ENCODE measurements at regions not wholly inside any gene's neighbourhood (a gene's known extent, or its start where the extent isn't known, plus 50 kb on each side); places are given as distances from the start of the nearest gene placed in this dataset.

DNA sequence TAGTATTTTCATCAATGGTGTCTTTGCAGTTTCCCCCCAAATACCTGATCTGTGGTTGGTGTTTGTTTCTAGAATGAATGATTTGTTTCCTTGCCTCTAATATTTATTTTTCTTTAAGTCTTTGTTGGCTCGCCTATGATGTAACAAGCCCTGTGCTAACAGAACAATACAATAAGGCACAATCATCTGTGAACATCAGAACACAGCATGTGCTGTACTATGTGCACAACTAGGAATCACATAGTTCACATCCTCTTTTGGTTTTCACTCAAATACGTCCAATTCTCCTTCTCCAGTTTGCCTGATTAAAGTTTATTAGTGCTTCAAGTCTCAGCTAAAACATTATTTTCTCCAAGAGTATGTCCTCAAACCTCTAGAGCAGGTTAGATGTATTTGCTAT is 613.1 kb downstream of the EPHA7 start:
- no peak for DNase-seq

DNA sequence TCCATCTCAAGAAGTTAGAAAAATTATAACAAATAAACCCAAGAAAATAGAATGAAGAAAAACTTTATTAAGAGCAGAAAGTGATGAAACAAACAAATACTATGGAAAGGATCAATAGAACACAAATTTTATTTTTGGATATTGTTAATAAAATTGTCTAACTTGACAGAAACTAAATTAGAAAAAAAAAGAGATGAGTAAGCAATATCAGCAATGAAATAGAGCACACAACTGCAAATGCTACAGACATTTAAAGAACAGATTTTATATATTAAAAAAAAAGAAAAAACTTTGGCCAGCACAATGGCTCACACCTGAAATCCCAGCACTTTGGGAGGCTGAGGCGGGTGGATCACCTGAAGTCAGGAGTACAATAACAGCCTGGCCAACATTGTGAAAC is 628.0 kb downstream of the EPHA7 start:
- no peak for DNase-seq

DNA sequence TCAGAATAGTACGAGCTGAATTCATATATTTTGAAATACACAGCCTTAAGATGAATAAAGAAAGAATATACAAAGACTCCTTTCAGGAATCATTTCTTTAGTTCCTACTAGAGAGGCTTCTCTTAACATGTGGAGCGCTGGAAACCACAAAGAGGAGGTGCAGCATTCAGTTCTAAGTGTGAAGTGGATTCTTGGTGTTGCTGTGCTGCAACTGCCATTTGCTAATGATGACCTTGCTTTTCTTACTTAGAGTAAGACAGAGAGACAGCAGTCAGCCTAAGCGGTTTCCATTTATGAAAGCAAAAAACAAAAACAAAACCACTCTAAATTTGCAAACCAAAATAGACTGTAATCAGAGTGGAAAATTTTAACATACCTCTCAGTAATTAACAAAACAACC is 629.0 kb downstream of the EPHA7 start:
- no peak for DNase-seq

DNA sequence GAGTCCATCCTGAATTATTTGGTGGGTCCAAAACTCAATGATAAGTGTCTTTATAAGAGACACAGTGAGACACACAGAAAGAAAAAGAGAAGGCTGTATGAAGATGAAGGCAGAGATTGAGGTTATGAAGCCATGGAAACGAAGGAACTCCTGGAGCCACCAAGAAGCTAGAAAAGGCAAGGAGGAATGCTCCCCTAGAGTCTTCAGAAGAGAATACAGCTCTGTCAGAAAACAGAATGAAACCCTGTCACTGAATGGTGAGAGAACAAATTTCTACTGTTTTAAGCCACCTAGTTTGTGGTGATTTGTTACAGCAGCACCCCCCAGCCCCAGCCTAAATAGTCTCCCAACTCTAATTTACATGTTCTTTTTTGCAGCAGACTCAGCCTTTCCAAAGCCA is 635.1 kb downstream of the EPHA7 start:
- no peak for DNase-seq

DNA sequence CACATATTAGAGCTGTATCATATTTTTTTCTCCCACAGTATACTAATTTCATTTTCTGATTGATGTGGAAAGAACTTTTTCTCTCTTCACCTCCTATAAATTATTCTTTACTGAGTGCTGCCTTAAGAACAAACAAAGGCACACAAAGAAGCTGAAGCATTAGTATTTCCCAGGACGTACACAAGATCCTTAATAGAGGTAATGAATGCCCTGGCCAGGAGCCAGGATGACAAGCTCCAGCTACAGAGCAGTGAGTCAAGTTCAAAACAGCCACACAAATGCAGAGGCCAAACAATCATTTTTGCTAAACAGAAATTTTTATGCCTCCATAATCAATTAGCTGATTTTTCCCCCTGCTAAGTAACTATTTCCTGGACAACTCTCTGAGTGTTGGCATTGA is 639.6 kb downstream of the EPHA7 start:
- no peak for DNase-seq

DNA sequence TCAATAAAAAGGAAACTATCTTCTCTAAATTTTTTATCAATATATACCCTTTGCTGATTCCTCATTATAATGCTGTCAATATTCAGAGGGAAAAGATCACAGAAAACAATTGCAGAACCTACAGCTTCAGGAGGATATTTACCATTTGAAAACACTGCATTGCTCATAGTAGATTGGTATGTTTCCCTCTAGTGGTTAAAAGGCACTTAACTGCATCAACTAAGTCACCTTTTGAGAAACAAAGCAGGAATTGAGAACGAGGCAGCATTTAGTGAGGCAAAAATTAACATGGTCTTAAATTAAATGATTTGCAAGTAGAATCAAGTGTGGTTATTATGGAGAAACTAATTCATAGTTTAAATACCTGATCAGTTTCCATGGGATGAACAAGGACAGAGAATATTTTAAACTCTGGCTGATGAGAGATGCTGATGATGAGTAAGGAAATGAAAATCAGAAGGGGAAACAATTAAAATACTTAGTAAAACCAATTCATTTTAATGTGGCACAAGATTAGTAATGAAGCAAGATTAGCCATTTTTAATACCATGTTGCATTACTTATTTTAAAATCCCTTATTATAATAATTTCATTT is 642.1 kb downstream of the EPHA7 start:
- no peak for DNase-seq

DNA sequence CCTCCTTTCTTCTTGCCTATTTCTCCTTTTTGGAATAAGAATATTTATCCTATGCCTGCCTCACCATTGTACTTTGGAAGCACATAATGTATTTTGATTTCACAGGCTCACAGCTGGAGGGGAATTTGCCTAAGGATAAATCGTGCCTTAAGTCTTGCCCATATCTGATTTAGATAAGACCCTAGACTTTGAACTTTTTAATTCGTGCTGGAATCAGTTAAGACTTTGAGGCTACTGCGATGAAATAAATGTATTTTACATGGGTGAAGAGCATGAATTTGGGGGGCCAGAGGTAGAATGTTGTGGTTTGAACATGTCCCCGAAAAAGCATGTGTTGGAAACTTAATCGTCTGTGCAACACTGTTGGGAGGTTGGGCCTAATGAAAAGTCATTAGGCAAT is 648.8 kb downstream of the EPHA7 start:
- DNase-seq = no peak

DNA sequence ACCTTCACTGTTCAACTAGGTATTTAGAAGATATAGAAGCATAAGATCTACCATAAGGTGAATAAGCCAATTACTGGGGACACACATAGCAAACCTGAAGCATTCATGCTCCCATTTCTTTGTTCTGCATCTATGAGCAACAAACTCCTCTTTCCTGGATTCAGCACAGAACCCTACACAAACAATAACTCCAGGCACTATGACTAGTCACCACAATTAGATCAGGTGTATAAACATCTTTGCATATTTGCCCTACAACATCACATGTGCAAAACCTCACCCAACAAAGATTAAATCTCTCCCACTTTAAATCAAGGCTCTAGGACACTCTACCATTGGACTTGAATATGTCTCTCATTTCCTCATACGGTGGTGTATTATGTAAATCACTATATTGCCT is 652.3 kb downstream of the EPHA7 start:
- no peak for DNase-seq

DNA sequence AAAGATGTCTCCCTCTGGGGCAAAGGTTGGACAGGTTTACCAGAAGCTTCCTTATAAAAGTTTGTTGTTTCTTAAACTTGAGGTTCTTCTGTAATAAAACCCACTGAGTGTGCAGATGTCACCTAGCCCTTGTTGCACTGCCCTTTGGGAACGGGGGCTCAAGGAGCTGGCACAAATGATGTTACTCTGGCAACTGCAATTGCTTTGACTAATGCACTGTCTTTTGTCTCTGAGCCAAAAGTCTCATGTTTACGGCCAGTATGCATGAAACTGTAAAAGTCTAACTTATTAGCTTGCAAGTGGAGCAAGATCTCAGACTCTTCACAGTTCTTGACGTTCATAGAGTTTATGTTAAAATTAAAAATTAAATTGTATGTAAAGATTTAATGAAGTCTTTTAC is 655.7 kb downstream of the EPHA7 start:
- no peak for DNase-seq

DNA sequence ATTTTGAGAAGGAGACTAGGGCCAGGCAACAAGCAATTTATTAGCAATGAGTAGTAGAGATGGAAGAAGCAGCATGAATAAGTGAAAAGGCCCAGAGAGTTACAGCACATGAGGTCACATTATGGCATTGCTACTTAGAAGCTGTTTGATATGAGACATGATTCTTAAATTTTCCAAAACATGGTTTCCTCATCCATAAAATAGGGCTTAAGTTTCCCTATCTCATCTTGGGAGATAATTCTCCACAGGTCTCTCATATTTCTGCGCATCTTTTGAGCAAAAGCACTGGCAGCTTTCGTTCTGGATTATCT is 656.1 kb downstream of the EPHA7 start:
- no peak for DNase-seq

DNA sequence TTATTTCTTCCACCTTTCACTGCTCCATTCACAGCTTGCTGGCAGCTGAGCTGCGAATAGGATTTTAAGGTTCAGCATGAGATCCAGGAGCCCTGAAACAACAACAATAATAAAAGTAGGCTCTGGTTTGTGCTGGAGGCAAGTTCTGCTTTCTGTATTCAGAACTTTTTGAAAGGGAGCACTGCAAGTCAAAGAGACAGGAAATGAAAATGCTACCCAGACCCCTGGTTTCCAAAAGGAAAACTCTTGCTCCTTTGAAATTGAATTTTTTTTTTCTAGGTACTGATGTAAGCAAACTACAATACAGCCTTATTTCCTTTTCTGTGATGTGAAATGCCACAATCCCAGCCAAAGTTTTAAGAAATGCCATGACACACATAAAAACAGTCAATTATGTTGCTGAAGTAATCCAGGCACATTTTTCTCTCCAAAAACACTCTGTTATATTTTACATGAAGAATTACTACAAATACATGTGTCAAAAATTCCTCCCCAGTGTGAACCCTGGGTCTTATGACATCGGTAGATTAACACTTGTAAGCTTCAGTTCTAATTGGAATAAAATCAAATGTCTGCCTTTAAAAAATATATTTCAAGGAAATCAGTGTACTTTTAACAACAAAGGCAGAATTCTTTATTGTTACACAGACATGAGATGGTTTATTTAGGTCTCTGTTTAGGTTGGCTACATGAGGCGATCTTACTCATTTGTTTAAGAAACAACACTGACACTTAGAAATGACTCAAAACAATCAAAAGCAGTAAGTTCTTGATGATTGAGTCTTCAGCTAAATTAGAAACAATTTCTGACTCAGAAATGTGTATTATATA is 656.7 kb downstream of the EPHA7 start:
- no peak for DNase-seq

DNA sequence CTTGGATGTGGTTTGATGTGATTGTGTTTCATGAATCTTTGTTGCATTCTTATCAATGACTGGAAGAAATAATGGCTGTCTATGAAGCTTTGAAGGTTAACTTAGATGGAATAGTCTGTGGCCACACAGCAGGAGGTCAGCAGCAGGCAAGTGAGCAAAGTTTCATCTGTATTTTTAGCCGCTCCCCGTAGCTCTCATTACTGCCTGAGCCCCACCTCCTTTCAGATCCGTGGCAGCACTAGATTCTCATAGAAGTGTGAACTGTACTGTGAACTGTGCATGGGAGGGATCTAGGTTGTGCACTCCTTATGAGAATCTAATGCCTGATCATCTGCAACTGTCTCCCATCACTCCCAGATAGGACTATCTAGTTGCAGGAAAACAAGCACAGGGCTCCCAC is 660.2 kb downstream of the EPHA7 start:
- DNase-seq = no peak

DNA sequence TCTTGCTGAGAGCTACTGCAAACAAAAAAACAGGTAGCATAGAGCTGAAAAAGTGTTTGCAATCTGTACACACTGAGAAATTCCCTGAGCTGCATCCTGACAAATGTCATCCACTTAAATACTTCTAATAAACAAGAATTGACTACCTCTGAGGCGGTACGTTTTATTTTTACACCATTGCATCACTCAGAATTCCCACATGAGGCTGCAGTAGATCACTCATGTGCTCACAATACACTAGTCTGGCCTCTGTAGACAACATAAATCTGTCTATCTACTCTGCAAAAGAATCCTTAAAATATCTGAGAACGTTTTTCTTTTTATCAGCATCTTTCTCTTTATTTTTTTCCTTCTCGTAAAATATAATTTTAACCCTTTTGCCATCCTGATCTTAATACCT is 661.4 kb downstream of the EPHA7 start:
- DNase-seq = no peak

DNA sequence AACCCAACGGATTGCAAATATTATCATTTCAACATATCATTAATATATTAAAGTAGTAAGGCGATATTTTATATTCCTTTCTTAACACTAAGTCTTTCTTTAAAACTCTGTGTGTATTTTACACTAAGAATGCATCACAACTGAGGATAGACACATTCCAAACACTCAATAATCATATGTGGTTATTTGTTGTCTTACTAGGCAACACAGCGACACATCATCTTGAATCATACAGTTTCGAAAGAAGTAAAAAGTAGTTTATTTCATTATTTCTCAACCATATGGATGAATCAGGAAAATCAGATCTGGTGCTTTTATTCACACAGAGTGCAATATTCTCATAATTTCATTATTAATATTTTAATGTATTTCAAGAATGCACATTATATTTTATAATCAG is 662.4 kb downstream of the EPHA7 start:
- DNase-seq = no peak

DNA sequence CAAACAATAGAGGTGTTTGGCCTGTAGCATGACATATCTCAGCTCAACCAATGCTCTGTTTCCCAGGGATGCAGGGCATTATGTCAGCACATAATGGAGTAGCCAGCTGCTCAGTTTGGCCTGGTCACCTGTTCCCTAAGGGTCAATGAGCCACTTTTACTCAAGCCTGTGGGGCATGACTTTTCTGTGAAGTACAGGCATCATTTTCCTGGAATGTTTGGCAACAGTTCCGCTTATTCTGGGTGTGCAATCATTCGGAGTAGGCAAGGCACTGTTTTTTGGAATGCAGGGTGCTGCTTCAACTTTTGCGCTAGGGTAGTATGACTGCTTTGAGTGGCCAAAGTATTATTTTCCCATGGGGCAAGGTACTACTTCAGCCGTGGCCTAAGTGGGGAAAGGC is 665.4 kb downstream of the EPHA7 start:
- DNase-seq = no peak

DNA sequence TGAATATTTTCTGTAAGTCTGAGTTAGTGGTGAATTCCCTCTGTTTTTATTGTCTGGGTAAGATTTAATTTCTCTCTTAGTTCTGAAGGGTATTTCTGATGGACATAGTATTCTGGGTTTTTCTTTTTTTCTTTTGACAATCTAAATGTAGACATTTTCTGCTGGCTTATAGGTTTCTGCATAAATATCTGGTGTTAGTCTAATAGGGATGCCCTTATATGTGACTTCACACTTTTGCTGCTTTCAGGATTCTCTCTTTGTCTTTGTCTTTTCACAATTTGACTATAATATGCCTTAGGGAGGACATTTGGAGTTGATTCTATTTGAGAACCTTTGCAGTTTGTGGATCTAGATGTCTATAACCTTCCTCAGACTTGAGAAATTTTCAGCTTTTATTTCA is 667.2 kb downstream of the EPHA7 start:
- no peak for DNase-seq

DNA sequence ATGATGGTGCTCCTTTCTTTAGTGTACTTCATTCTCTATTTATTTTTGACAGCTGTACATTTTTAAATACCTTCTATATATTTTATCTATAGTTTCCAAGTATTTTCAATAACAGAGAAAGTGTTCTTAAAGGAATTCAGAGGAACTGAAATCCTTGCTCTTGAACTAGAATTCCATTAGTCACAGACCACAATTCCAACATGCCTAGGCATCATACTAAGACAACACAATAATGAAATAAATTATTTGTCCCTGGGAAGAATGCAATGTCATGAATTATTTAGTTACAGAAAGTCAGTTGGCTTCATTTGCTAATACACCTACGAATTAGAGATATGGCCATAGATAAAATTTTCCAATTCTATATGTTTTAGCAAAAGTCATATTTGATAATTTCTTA is 671.2 kb downstream of the EPHA7 start:
- no peak for DNase-seq

DNA sequence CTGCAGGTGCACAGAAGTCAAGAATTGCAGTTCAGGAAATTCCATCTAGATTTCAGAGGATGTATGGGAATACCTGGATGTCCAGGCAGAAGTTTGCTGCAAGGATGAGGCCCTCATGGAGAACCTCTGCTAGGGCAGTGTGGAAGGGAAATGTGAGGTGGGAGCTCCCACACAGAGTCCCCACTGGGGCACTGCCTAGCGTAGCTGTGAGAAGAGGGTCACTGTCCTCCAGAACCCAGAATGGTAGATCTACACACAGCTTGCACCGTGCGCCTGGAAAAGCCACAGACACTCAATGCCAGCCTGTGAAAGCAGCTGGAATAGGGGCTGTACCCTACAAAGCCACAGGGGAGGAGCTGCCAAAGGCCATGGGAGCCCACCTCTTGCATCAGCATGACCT is 681.4 kb downstream of the EPHA7 start:
- DNase-seq = no peak

DNA sequence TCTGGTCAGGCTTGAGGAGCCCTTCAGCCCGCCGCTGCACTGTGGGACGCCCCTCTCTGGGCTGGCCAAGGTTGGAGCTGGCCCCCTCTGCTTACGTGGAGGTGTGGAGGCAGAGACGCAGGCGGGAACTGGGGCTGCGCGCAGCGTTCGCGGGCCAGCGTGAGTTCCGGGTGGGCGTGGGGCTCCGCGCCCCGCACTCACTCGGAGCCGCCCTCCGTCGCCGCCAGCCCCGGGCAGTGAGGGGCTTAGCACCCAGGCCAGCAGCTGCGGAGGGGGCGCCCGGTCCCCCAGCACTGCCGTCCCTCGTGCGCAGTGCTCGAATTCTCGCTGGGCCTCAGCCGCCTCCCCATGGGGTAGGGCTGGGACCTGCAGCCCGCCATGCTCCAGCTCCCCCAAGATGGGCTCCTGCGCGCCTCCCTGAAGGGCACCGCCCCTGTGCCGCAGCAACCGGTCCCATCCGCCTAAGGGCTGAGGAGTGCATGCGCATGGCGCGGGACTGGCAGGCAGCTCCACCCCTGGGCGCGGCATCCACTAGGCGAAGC is 695.9 kb downstream of the EPHA7 start:
- DNase-seq = no peak

DNA sequence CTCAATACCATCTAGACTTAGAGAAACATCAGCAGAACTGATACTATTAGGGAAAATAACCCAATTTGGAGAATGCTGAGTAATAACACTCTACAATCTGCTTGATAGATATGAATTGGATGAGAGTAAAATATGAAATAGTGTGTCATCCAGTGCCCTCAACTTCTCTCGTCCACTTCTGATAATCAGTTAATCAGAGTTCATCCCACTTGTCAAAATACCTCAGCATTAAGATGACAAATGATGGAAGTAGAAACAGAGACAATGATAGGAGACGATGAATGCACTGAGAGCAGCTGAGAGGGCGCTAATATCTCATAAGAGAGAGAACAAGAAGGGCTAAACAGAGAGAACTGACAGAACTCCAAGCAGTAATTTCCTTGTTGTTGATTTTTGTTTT is 699.6 kb downstream of the EPHA7 start:
- DNase-seq = no peak

DNA sequence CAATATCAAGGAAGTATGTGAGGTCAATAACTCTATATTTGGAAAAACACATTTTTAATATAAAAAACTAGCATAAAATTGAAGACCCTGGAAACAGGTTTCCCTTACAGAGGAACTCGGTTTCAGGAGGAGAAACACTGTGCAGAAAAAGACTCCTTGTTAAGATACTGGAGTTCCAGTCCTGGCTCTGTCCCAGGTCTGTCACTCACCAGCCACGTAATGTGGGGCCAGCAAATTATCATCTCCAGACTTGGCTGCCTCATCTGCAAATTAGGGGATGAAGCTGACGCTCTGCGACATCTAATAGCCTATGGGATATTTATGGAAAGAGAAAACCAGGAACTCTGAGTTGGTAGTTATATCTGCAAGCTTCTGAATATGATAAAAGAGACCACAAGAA is 702.7 kb downstream of the EPHA7 start:
- no peak for DNase-seq

DNA sequence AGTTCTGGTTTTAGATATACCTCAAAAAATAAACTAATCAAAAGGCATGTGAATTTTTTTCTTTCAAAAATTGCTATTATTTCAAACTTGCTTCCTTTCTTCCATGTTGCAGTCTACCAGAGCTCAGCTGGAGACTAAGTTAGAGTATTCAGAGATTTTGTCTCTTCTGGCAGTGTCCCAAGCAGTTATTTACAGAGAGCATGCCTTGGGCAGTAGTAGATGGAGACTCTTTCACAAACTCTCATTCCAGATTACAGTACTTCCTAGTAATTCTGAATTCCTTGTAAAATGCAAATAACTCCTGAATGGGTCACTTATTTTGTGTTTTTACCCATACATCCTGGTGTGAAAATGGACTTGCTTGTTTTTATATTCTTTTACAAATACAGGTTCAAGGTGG is 703.4 kb downstream of the EPHA7 start:
- DNase-seq = no peak

DNA sequence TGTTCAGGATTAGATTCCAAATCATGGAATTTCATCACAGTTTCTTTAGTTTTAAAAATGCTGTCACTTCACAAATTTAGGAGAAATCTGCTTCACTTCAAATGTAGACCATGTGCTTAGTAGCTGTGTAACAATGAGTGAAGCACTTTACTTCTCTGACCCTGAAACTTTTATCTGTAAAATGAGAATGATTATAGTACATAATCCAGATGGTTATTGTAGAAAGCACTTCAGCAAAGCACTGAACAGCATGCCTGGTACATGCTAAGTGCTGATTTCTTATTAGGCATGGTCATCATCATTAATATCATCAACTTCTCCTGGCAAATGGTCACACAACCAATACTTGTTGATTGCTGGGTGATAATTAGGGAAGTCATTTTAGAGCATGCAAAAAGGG is 705.0 kb downstream of the EPHA7 start:
- DNase-seq = no peak

DNA sequence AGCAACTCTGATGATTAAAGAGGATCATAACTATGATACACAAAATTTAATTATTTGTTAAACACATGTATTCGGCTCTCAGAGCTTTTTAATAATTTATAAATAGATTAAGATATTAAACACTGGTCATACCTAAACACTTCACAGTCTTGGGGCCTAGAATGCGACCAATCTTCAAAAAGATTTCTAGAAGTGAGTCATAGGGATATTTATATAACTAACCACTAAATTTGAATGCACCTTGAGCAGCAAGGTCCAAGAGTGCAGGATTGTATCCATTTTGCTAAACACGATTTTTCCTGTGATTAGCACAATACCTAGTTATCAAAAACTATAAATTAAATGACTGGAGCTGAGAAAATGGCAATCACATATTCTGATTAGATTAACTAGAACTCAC is 709.3 kb downstream of the EPHA7 start:
- no peak for DNase-seq

DNA sequence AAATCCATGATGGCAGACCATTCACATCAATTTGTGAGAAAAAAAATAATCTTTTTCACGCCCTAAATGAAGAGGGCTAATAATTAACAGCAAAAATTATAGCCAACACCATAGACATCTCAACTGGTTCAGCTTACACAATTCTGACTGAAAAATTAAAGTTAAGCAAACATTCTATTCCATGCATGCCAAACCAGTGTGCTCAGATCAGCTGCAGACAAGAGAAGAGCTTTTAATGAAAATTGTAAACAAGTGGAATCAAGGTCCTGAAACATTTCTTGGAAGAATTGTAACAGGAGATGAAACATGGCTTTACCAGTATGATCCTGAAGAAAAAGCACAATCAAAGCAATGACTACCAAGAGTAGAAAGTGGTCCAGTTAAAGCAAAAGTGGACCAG is 710.4 kb downstream of the EPHA7 start:
- no peak for DNase-seq

Data from activated effector memory CD4-positive, alpha-beta T cell treated with anti-CD3 and anti-CD28 coated beads, Interleukin-2, amount 50 U/mL, for 16 hours (primary cell).